ENCODE measurements at regions not wholly inside any gene's neighbourhood (a gene's known extent, or its start where the extent isn't known, plus 50 kb on each side); places are given as distances from the start of the nearest gene placed in this dataset.

GRCh38 chr4:1579901-1580691 lies 104.0 kb downstream of the FAM53A start:
- H3K36me3 ChIP-seq: no peaks in the 10 kb centered on the region
- no peak overlapping the region for H3K27ac ChIP-seq
- no peaks in the 10 kb centered on the region for H3K79me2 ChIP-seq (ENCODE audit: low read depth)
- H3F3A ChIP-seq (ENCODE audit: low read depth): peaks cover 34% of the 10 kb centered on the region
- DNase-seq (ENCODE audit: low spot score): peak; percentile 90
- H4K20me1 ChIP-seq (ENCODE audit: low read depth): peaks cover 10% of the 10 kb centered on the region
- Mint-ChIP-seq H3K4me1 (peaks cover 21% of the 10 kb centered on the region), H3K9me3 (peaks cover 6% of the 10 kb centered on the region), H3K4me3 (peak overlapping the region; percentile 73), H3K27me3 (ENCODE audit: insufficient read depth, low read depth) (peaks cover 21% of the 10 kb centered on the region), H3K36me3 (peaks cover 2% of the 10 kb centered on the region), H3K27ac (no peak overlapping the region)
- no peak for TF ChIP-seq EZH2phosphoT487 (IDR thresholded peaks at IDR 0.05)
- TF ChIP-seq EZH2 (IDR thresholded peaks at IDR 0.05): no peak
- TF ChIP-seq CTCF (IDR thresholded peaks at IDR 0.05): no peak
- H3K4me1 ChIP-seq: peaks cover 17% of the 10 kb centered on the region
- H3K4me2 ChIP-seq: peak overlapping the region; percentile 80
- no peaks in the 10 kb centered on the region for H3K9me3 ChIP-seq (ENCODE audit: low read depth)
- H2AFZ ChIP-seq (replicated peaks): no peak overlapping the region
- H3K27me3 ChIP-seq: peaks cover 28% of the 10 kb centered on the region
- peak overlapping the region; percentile 48 for H3K4me3 ChIP-seq
- H3K9ac ChIP-seq: no peak overlapping the region

- Histone ChIP-seq H2AFZ (replicated peaks) (no peak overlapping the region), H3K27me3 (peaks cover 28% of the 10 kb centered on the region)
Observed at GRCh38 chr4:1579001-1579900, 104.9 kb downstream of the FAM53A start.

More at GRCh38 chr4:1579001-1579900, 104.9 kb downstream of the FAM53A start:
- H3K36me3 ChIP-seq: no peaks in the 10 kb centered on the region
- H3K9ac ChIP-seq: no peak overlapping the region
- Mint-ChIP-seq H3K4me1 (peaks cover 24% of the 10 kb centered on the region), H3K27me3 (ENCODE audit: insufficient read depth, low read depth) (peaks cover 21% of the 10 kb centered on the region), H3K4me3 (peak overlapping the region; percentile 73), H3K36me3 (peaks cover 2% of the 10 kb centered on the region), H3K27ac (no peak overlapping the region), H3K9me3 (peaks cover 6% of the 10 kb centered on the region)
- peak; percentile 75 for TF ChIP-seq CTCF (IDR thresholded peaks at IDR 0.05)
- TF ChIP-seq EZH2 (IDR thresholded peaks at IDR 0.05): peak; percentile 62
- peak; percentile 48 for TF ChIP-seq EZH2phosphoT487 (IDR thresholded peaks at IDR 0.05)
- peaks cover 10% of the 10 kb centered on the region for H4K20me1 ChIP-seq (ENCODE audit: low read depth)
- H3F3A ChIP-seq (ENCODE audit: low read depth): peaks cover 34% of the 10 kb centered on the region
- H3K4me1 ChIP-seq: peaks cover 17% of the 10 kb centered on the region
- H3K27ac ChIP-seq: no peak overlapping the region
- no peaks in the 10 kb centered on the region for H3K79me2 ChIP-seq (ENCODE audit: low read depth)
- H3K4me3 ChIP-seq: peak overlapping the region; percentile 48
- H3K9me3 ChIP-seq (ENCODE audit: low read depth): no peaks in the 10 kb centered on the region
- DNase-seq (ENCODE audit: low spot score): peak; percentile 85
- peak overlapping the region; percentile 80 for H3K4me2 ChIP-seq

All from neural progenitor cell (in vitro differentiated cells).